Neural progenitor cell (in vitro differentiated cells): ENCODE measurements at regions not wholly inside any gene's neighbourhood (a gene's known extent, or its start where the extent isn't known, plus 50 kb on each side); places are given as distances from the start of the nearest gene placed in this dataset.

ENCODE experiments used
- DNase-seq: peaks from one replicate; pipeline ENCODE4 v3.0.0-alpha.2; 2016; ENCODE audit warnings: low spot score
- H2AFZ ChIP-seq: fragments of 200-600 bp; sonication (generic); replicated peaks from 2 replicates; pipeline ENCODE4 v1.6.1; 2016; ENCODE audit warnings: antibody characterized with exemption
- H3F3A ChIP-seq: fragments of 200-600 bp; sonication (generic); 2 replicates; pipeline ENCODE4 v1.6.1; 2016; ENCODE audit warnings: antibody characterized with exemption, low read depth
- H3K27ac ChIP-seq: fragments of 200-600 bp; sonication (generic); 2 replicates; pipeline ENCODE4 v1.5.1; 2016; ENCODE audit warnings: mild to moderate bottlenecking
- H3K27me3 ChIP-seq: fragments of 200-600 bp; sonication (generic); 2 replicates; pipeline ENCODE4 v1.6.1; 2016; ENCODE audit warnings: mild to moderate bottlenecking, moderate library complexity
- H3K36me3 ChIP-seq: fragments of 200-600 bp; sonication (generic); 2 replicates; pipeline ENCODE4 v1.5.1; 2016
- H3K4me1 ChIP-seq: fragments of 200-600 bp; sonication (generic); 2 replicates; pipeline ENCODE4 v1.6.1; 2016; ENCODE audit warnings: mixed run types
- H3K4me2 ChIP-seq: fragments of 200-600 bp; sonication (generic); 2 replicates; pipeline ENCODE4 v1.6.1; 2016
- H3K4me3 ChIP-seq: fragments of 200-600 bp; sonication (generic); 2 replicates; pipeline ENCODE4 v1.5.1; 2016
- H3K79me2 ChIP-seq: fragments of 200-600 bp; sonication (generic); 2 replicates; pipeline ENCODE4 v1.6.1; 2016; ENCODE audit warnings: low read depth
- H3K9ac ChIP-seq: fragments of 200-600 bp; sonication (generic); 2 replicates; pipeline ENCODE4 v1.6.1; 2016
- H3K9me3 ChIP-seq: fragments of 200-600 bp; sonication (generic); 2 replicates; pipeline ENCODE4 v1.5.1; 2016; ENCODE audit warnings: low read depth
- H4K20me1 ChIP-seq: fragments of 200-600 bp; sonication (generic); 2 replicates; pipeline ENCODE4 v1.6.1; 2016; ENCODE audit warnings: low read depth
- H3K27ac Mint-ChIP-seq: 3 replicates; pipeline ENCODE4 v1.8.0; 2021; ENCODE audit warnings: mixed read lengths
- H3K27me3 Mint-ChIP-seq: 2 replicates; pipeline ENCODE4 v1.8.0; 2022; ENCODE audit warnings: low read depth, mild to moderate bottlenecking, inconsistent platforms, moderate library complexity, mixed read lengths; ENCODE audit not compliant: insufficient read depth
- H3K36me3 Mint-ChIP-seq: 3 replicates; pipeline ENCODE4 v1.8.0; 2021; ENCODE audit warnings: mixed read lengths
- H3K4me1 Mint-ChIP-seq: 3 replicates; pipeline ENCODE4 v1.8.0; 2021; ENCODE audit warnings: mixed read lengths
- H3K4me3 Mint-ChIP-seq: 3 replicates; pipeline ENCODE4 v1.8.0; 2021; ENCODE audit warnings: mild to moderate bottlenecking, moderate library complexity, mixed read lengths
- H3K9me3 Mint-ChIP-seq: 3 replicates; pipeline ENCODE4 v1.8.0; 2020; ENCODE audit warnings: mixed read lengths
- CTCF ChIP-seq: fragments of 200-600 bp; sonication (generic); IDR thresholded peaks from 2 replicates; pipeline ENCODE4 v1.5.1; 2017; ENCODE audit warnings: antibody characterized with exemption, mild to moderate bottlenecking
- EZH2 ChIP-seq: fragments of 200-600 bp; sonication (generic); IDR thresholded peaks from 2 replicates; pipeline ENCODE4 v1.6.1; 2017; ENCODE audit warnings: antibody characterized with exemption, mild to moderate bottlenecking, moderate library complexity
- EZH2phosphoT487 ChIP-seq: fragments of 200-600 bp; sonication (generic); IDR thresholded peaks from 2 replicates; pipeline ENCODE4 v1.6.1; 2017; ENCODE audit warnings: antibody characterized with exemption

GRCh38 chr2:63790491-63790890, 51.2 kb upstream of the UGP2 start:
- TF ChIP-seq EZH2phosphoT487: no peak
- no peak for TF ChIP-seq CTCF
- TF ChIP-seq EZH2: no peak

GRCh38 chr2:63790906-63791305, 50.8 kb upstream of the UGP2 start:
- no peaks in the 10 kb centered on the region for H3K79me2 ChIP-seq
- no peak overlapping the region for H3K4me3 ChIP-seq
- Mint-ChIP-seq H3K4me1 (no peaks in the 10 kb centered on the region), H3K27me3 (no peaks in the 10 kb centered on the region), H3K36me3 (no peaks in the 10 kb centered on the region), H3K4me3 (no peak overlapping the region), H3K27ac (no peak overlapping the region), H3K9me3 (no peaks in the 10 kb centered on the region)
- no peak for DNase-seq
- H3K4me1 ChIP-seq: no peaks in the 10 kb centered on the region
- H3K27ac ChIP-seq: no peak overlapping the region
- no peak for TF ChIP-seq CTCF
- H3K4me2 ChIP-seq: no peak overlapping the region
- no peak overlapping the region for H2AFZ ChIP-seq
- H3K9ac ChIP-seq: no peak overlapping the region
- H4K20me1 ChIP-seq: no peaks in the 10 kb centered on the region
- no peaks in the 10 kb centered on the region for H3K27me3 ChIP-seq
- no peaks in the 10 kb centered on the region for H3K36me3 ChIP-seq
- H3K9me3 ChIP-seq: no peaks in the 10 kb centered on the region
- no peaks in the 10 kb centered on the region for H3F3A ChIP-seq

More at GRCh38 chr2:63790491-63790890, 51.2 kb upstream of the UGP2 start:
- Histone ChIP-seq H3K27me3 (no peaks in the 10 kb centered on the region), H3K9me3 (no peaks in the 10 kb centered on the region), H3K79me2 (no peaks in the 10 kb centered on the region), H3F3A (no peaks in the 10 kb centered on the region), H3K4me2 (no peak overlapping the region), H3K4me1 (peaks cover 2% of the 10 kb centered on the region), H4K20me1 (no peaks in the 10 kb centered on the region), H2AFZ (no peak overlapping the region), H3K4me3 (no peak overlapping the region), H3K36me3 (no peaks in the 10 kb centered on the region), H3K9ac (no peak overlapping the region), H3K27ac (no peak overlapping the region)
- Mint-ChIP-seq H3K36me3 (no peaks in the 10 kb centered on the region), H3K27me3 (no peaks in the 10 kb centered on the region), H3K4me1 (no peaks in the 10 kb centered on the region), H3K27ac (no peak overlapping the region), H3K9me3 (no peaks in the 10 kb centered on the region), H3K4me3 (no peak overlapping the region)
- no peak for DNase-seq

- no peaks in the 10 kb centered on the region for H3K36me3 ChIP-seq
- no peak for DNase-seq
- no peak overlapping the region for H3K4me3 ChIP-seq
- Mint-ChIP-seq H3K4me3 (no peak overlapping the region), H3K9me3 (no peaks in the 10 kb centered on the region), H3K4me1 (no peaks in the 10 kb centered on the region), H3K27ac (no peak overlapping the region), H3K36me3 (no peaks in the 10 kb centered on the region), H3K27me3 (no peaks in the 10 kb centered on the region)
- no peak for TF ChIP-seq EZH2phosphoT487
- TF ChIP-seq CTCF: no peak
- no peak for TF ChIP-seq EZH2
- no peak overlapping the region for H3K4me2 ChIP-seq
- no peaks in the 10 kb centered on the region for H3K27me3 ChIP-seq
- H3K9ac ChIP-seq: no peak overlapping the region
- H2AFZ ChIP-seq: no peak overlapping the region
- no peaks in the 10 kb centered on the region for H3K9me3 ChIP-seq
- no peak overlapping the region for H3K27ac ChIP-seq
- H3K4me1 ChIP-seq: no peaks in the 10 kb centered on the region
- no peaks in the 10 kb centered on the region for H3F3A ChIP-seq
- no peaks in the 10 kb centered on the region for H4K20me1 ChIP-seq
- no peaks in the 10 kb centered on the region for H3K79me2 ChIP-seq
Measured at GRCh38 chr2:63791387-63791786, 50.3 kb upstream of the UGP2 start.
